A673 (cell line): ENCODE measurements at regions not wholly inside any gene's neighbourhood (a gene's known extent, or its start where the extent isn't known, plus 50 kb on each side); places are given as distances from the start of the nearest gene placed in this dataset.

Experiments
- BruUV-seq: library from RNA; stranded (reverse); fragments of 400-500 nt; replicated peaks from 2 replicates; lab custom pipeline; 2021; lab: Mats Ljungman, UMichigan
- CTCF ChIA-PET: fragments of 300-600 bp; sonication (Branson Sonifier 250); formaldehyde crosslinking; loops from one replicate; lab custom pipeline; 2022; ENCODE audit warnings: antibody characterized with exemption; lab: Charles Lee
- POLR2A ChIA-PET: fragments of 300-600 bp; sonication (Branson Sonifier 250); formaldehyde crosslinking; loops from one replicate; lab custom pipeline; 2022; ENCODE audit warnings: antibody characterized with exemption; ENCODE audit not compliant: low non-redundant PET; lab: Charles Lee
- DNase-seq: peaks from one replicate; pipeline ENCODE4 v3.0.0-alpha.2; 2015; ENCODE audit warnings: low spot score
- H3K27ac ChIP-seq: fragments of 200-600 bp; sonication (generic); 2 replicates; pipeline ENCODE4 v1.5.1; 2016; ENCODE audit warnings: mixed run types, low read depth, mild to moderate bottlenecking, mixed read lengths, antibody characterized with exemption, low read length; ENCODE audit not compliant: poor library complexity, severe bottlenecking
- H3K27me3 ChIP-seq: fragments of 200-600 bp; sonication (generic); replicated peaks from 2 replicates; pipeline ENCODE4 v1.6.1; 2017; ENCODE audit warnings: mixed run types, low read depth, mild to moderate bottlenecking, mixed read lengths, antibody characterized with exemption, low read length; ENCODE audit not compliant: insufficient read depth, poor library complexity
- H3K36me3 ChIP-seq: fragments of 200-600 bp; sonication (generic); 2 replicates; pipeline ENCODE4 v1.6.1; 2016; ENCODE audit warnings: mixed run types, mild to moderate bottlenecking, mixed read lengths, antibody characterized with exemption, low read length; ENCODE audit not compliant: insufficient read depth, poor library complexity, severe bottlenecking
- H3K4me1 ChIP-seq: fragments of 200-600 bp; sonication (generic); 2 replicates; pipeline ENCODE4 v1.6.1; 2017; ENCODE audit warnings: mixed run types, mild to moderate bottlenecking, mixed read lengths, antibody characterized with exemption, low read length; ENCODE audit not compliant: insufficient read depth, poor library complexity, severe bottlenecking
- H3K4me3 ChIP-seq: fragments of 200-600 bp; sonication (generic); 2 replicates; pipeline ENCODE4 v1.5.1; 2016; ENCODE audit warnings: low read depth, mixed run types, mild to moderate bottlenecking, mixed read lengths, low read length; ENCODE audit not compliant: poor library complexity, severe bottlenecking
- H3K9me3 ChIP-seq: fragments of 200-600 bp; sonication (generic); 2 replicates; pipeline ENCODE4 v1.6.1; 2016; ENCODE audit warnings: mixed run types, low read depth, mild to moderate bottlenecking, mixed read lengths, antibody characterized with exemption, low read length; ENCODE audit not compliant: poor library complexity, severe bottlenecking
- EZH2 ChIP-seq: fragments of 200-600 bp; sonication (generic); IDR thresholded peaks from 2 replicates; pipeline ENCODE4 v1.6.1; 2017; ENCODE audit warnings: borderline replicate concordance, low read depth, mild to moderate bottlenecking, mixed read lengths, antibody characterized with exemption, low read length; ENCODE audit not compliant: poor library complexity, severe bottlenecking
- intact Hi-C: fragments of 100-400 bp; cut with micrococcal nuclease; formaldehyde crosslinking; loops from one replicate; pipeline ENCODE4 v1.10.0; 2022; ENCODE audit not compliant: unreplicated experiment
- TF ChIP-seq, protein P1 (sequence below): fragments of 300-800, 200-600 bp; sonication (generic); conservative IDR thresholded peaks from 2 replicates; pipeline ENCODE4 v1.5.1; 2017; ENCODE audit warnings: low read depth, mild to moderate bottlenecking, antibody characterized with exemption, low read length, moderate library complexity, mixed read lengths

- peaks cover 35% of the 10 kb centered on the region for H3K4me1 ChIP-seq
- H3K36me3 ChIP-seq, result no peaks in the 10 kb centered on the region
- POLR2A ChIA-PET, result no interaction called here
- CTCF ChIA-PET, result interaction anchor here (0.5 kb wide), 1 partner anchor 143 kb away, joined by 3 read pairs; no protein-coding TSS in a partner anchor
- H3K4me3 ChIP-seq, result no peak overlapping the region
- intact Hi-C loops, result loop anchor here (5.0 kb wide), 1 partner anchor 446 kb away; no protein-coding TSS in a partner anchor
- no peak overlapping the region for H3K27ac ChIP-seq
- H3K9me3 ChIP-seq, result no peaks in the 10 kb centered on the region
- no TSS peak for BruUV-seq
- no peak for TF ChIP-seq EZH2
- TF ChIP-seq, protein P1, sequence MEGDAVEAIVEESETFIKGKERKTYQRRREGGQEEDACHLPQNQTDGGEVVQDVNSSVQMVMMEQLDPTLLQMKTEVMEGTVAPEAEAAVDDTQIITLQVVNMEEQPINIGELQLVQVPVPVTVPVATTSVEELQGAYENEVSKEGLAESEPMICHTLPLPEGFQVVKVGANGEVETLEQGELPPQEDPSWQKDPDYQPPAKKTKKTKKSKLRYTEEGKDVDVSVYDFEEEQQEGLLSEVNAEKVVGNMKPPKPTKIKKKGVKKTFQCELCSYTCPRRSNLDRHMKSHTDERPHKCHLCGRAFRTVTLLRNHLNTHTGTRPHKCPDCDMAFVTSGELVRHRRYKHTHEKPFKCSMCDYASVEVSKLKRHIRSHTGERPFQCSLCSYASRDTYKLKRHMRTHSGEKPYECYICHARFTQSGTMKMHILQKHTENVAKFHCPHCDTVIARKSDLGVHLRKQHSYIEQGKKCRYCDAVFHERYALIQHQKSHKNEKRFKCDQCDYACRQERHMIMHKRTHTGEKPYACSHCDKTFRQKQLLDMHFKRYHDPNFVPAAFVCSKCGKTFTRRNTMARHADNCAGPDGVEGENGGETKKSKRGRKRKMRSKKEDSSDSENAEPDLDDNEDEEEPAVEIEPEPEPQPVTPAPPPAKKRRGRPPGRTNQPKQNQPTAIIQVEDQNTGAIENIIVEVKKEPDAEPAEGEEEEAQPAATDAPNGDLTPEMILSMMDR, result no peak
- no peaks in the 10 kb centered on the region for H3K27me3 ChIP-seq
- no peak for DNase-seq
These were observed 853.6 kb downstream of the KCNA4 start for GRCh38 chr11:29163231-29163630.

GRCh38 chr11:29162491-29162890, 854.3 kb downstream of the KCNA4 start:
- Histone ChIP-seq H3K27me3 (no peaks in the 10 kb centered on the region), H3K27ac (no peak overlapping the region), H3K4me1 (peaks cover 35% of the 10 kb centered on the region), H3K9me3 (no peaks in the 10 kb centered on the region), H3K4me3 (no peak overlapping the region), H3K36me3 (no peaks in the 10 kb centered on the region)
- ChIA-PET POLR2A (no interaction called here), CTCF (interaction anchor here (0.5 kb wide), 1 partner anchor 142 kb away, joined by 3 read pairs; no protein-coding TSS in a partner anchor)
- DNase-seq, result no peak
- BruUV-seq, result no TSS peak
- no peak for TF ChIP-seq EZH2
- TF ChIP-seq, protein P1, result no peak
- intact Hi-C loops, result loop anchor here (5.0 kb wide), 1 partner anchor 445 kb away; no protein-coding TSS in a partner anchor

- no peaks in the 10 kb centered on the region for H3K9me3 ChIP-seq
- peak; percentile 96 for DNase-seq
- TF ChIP-seq, protein P1, result no peak; the same call in 1 of the 2 replicates
- TF ChIP-seq EZH2, result no peak
- BruUV-seq, result no TSS peak
- no peaks in the 10 kb centered on the region for H3K27me3 ChIP-seq
- ChIA-PET POLR2A (interaction anchor here (0.6 to 0.8 kb wide), 2 partner anchors 24 to 439 kb away, joined by 3 read pairs; no protein-coding TSS in a partner anchor), CTCF (interaction anchor here (1.1 kb wide), 1 partner anchor 141 kb away, joined by 5 read pairs; no protein-coding TSS in a partner anchor)
- intact Hi-C loops, result loop anchor here (1.0 to 5.0 kb wide), 4 partner anchors 24 to 444 kb away; no protein-coding TSS in a partner anchor
- H3K4me1 ChIP-seq, result peaks cover 35% of the 10 kb centered on the region
- H3K36me3 ChIP-seq, result no peaks in the 10 kb centered on the region
- H3K27ac ChIP-seq, result peak overlapping the region; percentile 6
- H3K4me3 ChIP-seq, result no peak overlapping the region
These were observed 855.6 kb downstream of the KCNA4 start for GRCh38 chr11:29161191-29161590.
